CD4-positive, CD25-positive, alpha-beta regulatory T cell (primary cell): ENCODE measurements at regions not wholly inside any gene's neighbourhood (a gene's known extent, or its start where the extent isn't known, plus 50 kb on each side); places are given as distances from the start of the nearest gene placed in this dataset.
A peak's percentile ranks its signal among the peaks of the same experiment; 100 is the strongest.
"Not testable (repeated sequence)": the region's sequence is repeated elsewhere in the genome, so short reads cannot be mapped to it uniquely, and the experiment has no call there.

Source experiments
- ATAC-seq, 2 donors: fragments of 150-1000 bp; cut with Tn5 transposase; one replicate each; pipeline ENCODE4 v1.10.0; 2021; ENCODE audit warnings: low read depth in 2 of 2, moderate number of reproducible peaks in 2 of 2, moderate library complexity in 1 of 2
- DNase-seq, 3 donors: peaks; one replicate each; pipeline versions ENCODE4 v3.0.0 to v3.0.0-alpha.2; 2012 to 2022; ENCODE audit warnings: mixed read lengths in 1 of 3
- H3K27ac ChIP-seq: one replicate; pipeline ENCODE4 v1.7.0; 2013; ENCODE audit warnings: mild to moderate bottlenecking, low read length; ENCODE audit not compliant: insufficient read depth, poor library complexity, severe bottlenecking
- H3K27me3 ChIP-seq: one replicate; pipeline ENCODE4 v1.7.0; 2013; ENCODE audit warnings: low read length; ENCODE audit not compliant: control insufficient read depth, insufficient read depth
- H3K36me3 ChIP-seq: one replicate; pipeline ENCODE4 v1.7.0; 2013; ENCODE audit warnings: mild to moderate bottlenecking, low read length, moderate library complexity; ENCODE audit not compliant: control insufficient read depth, insufficient read depth
- H3K4me1 ChIP-seq: 2 replicates; pipeline ENCODE4 v1.7.0; 2013; ENCODE audit warnings: mild to moderate bottlenecking, low read length; ENCODE audit not compliant: insufficient read depth, control insufficient read depth, poor library complexity, severe bottlenecking
- H3K4me3 ChIP-seq: one replicate; pipeline ENCODE4 v1.7.0; 2013; ENCODE audit warnings: low read depth, mild to moderate bottlenecking, low read length, moderate library complexity
- H3K9me3 ChIP-seq, 2 experiments: 1 replicate in 1 of 2; 2 replicates in 1 of 2; pipeline ENCODE4 v1.7.0; 2013; ENCODE audit warnings: low read length in 2 of 2, mild to moderate bottlenecking in 1 of 2, moderate library complexity in 1 of 2; ENCODE audit not compliant: control insufficient read depth in 2 of 2
- H3K27ac Mint-ChIP-seq, 3 donors: one replicate each; pipeline ENCODE4 v1.8.0; 2020 to 2022; ENCODE audit warnings: mild to moderate bottlenecking in 3 of 3, mixed read lengths in 3 of 3, moderate library complexity in 2 of 3
- H3K27me3 Mint-ChIP-seq: one replicate; pipeline ENCODE4 v1.8.0; 2022; ENCODE audit warnings: mild to moderate bottlenecking, mixed read lengths
- H3K36me3 Mint-ChIP-seq: one replicate; pipeline ENCODE4 v1.8.0; 2020; ENCODE audit warnings: mixed read lengths
- H3K4me1 Mint-ChIP-seq, 4 donors: one replicate each; pipeline ENCODE4 v1.8.0; 2020 to 2022; ENCODE audit warnings: mixed read lengths in 4 of 4, mild to moderate bottlenecking in 1 of 4
- H3K4me3 Mint-ChIP-seq, 4 donors: one replicate each; pipeline ENCODE4 v1.8.0; 2020 to 2022; ENCODE audit warnings: mild to moderate bottlenecking in 4 of 4, mixed read lengths in 4 of 4, moderate library complexity in 3 of 4
- H3K9me3 Mint-ChIP-seq, 7 donors: one replicate each; pipeline ENCODE4 v1.8.0; 2020 to 2022; ENCODE audit warnings: mixed read lengths in 7 of 7, mild to moderate bottlenecking in 3 of 7, moderate library complexity in 2 of 7

- no peaks in the 10 kb centered on the region for H3K36me3 ChIP-seq
- no peak overlapping the region for H3K4me3 Mint-ChIP-seq
- H3K9me3 ChIP-seq: no peaks in the 10 kb centered on the region
- peaks cover 4% of the 10 kb centered on the region for H3K27me3 Mint-ChIP-seq
- peaks cover 5% of the 10 kb centered on the region for H3K27me3 ChIP-seq
- no peak overlapping the region for H3K27ac Mint-ChIP-seq
- ATAC-seq (no peak), DNase-seq (no peak)
- no peaks in the 10 kb centered on the region for H3K4me1 ChIP-seq
- H3K27ac ChIP-seq: no peak overlapping the region
- no peaks in the 10 kb centered on the region for H3K4me1 Mint-ChIP-seq
- no peak overlapping the region for H3K4me3 ChIP-seq
- H3K9me3 Mint-ChIP-seq: peaks cover 0 to 4% (median 0%) of the 10 kb centered on the region in 7 donors
- H3K36me3 Mint-ChIP-seq: no peaks in the 10 kb centered on the region
Observed at GRCh38 chr3:150132101-150132749, 161.5 kb upstream of the PFN2 start.

GRCh38 chr3:150131663-150132062 is 161.0 kb upstream of the PFN2 start:
- H3K4me1 Mint-ChIP-seq: no peaks in the 10 kb centered on the region
- H3K36me3 Mint-ChIP-seq: no peaks in the 10 kb centered on the region
- DNase-seq: no peak
- H3K4me3 ChIP-seq: no peak overlapping the region
- H3K27ac Mint-ChIP-seq: no peak overlapping the region
- H3K36me3 ChIP-seq: no peaks in the 10 kb centered on the region
- H3K9me3 ChIP-seq: no peaks in the 10 kb centered on the region
- H3K27me3 ChIP-seq: peaks cover 3% of the 10 kb centered on the region
- peaks cover 0 to 7% (median 0%) of the 10 kb centered on the region in 7 donors for H3K9me3 Mint-ChIP-seq
- H3K4me1 ChIP-seq: no peaks in the 10 kb centered on the region
- no peak overlapping the region for H3K27ac ChIP-seq
- ATAC-seq: no peak
- H3K27me3 Mint-ChIP-seq: peaks cover 4% of the 10 kb centered on the region
- H3K4me3 Mint-ChIP-seq: no peak overlapping the region

- Mint-ChIP-seq H3K9me3 (peaks cover 0 to 7% (median 0%) of the 10 kb centered on the region in 7 donors), H3K4me1 (no peaks in the 10 kb centered on the region), H3K36me3 (no peaks in the 10 kb centered on the region), H3K4me3 (no peak overlapping the region), H3K27me3 (peaks cover 4% of the 10 kb centered on the region), H3K27ac (no peak overlapping the region)
- ATAC-seq: no peak
- Histone ChIP-seq H3K4me1 (no peaks in the 10 kb centered on the region), H3K36me3 (no peaks in the 10 kb centered on the region), H3K4me3 (no peak overlapping the region), H3K27ac (no peak overlapping the region), H3K9me3 (no peaks in the 10 kb centered on the region), H3K27me3 (peaks cover 5% of the 10 kb centered on the region)
- no peak for DNase-seq
Observed at GRCh38 chr3:150130404-150131100, 159.9 kb upstream of the PFN2 start.

GRCh38 chr3:150129166-150129565 is 158.5 kb upstream of the PFN2 start:
- Histone ChIP-seq H3K9me3 (no peaks in the 10 kb centered on the region), H3K27ac (no peak overlapping the region), H3K27me3 (peaks cover 6% of the 10 kb centered on the region), H3K36me3 (no peaks in the 10 kb centered on the region), H3K4me3 (no peak overlapping the region), H3K4me1 (no peaks in the 10 kb centered on the region)
- peaks cover 0 to 7% (median 0%) of the 10 kb centered on the region in 7 donors for H3K9me3 Mint-ChIP-seq
- DNase-seq: no peak
- no peak for ATAC-seq
- no peaks in the 10 kb centered on the region for H3K4me1 Mint-ChIP-seq
- H3K27ac Mint-ChIP-seq: no peak overlapping the region
- H3K36me3 Mint-ChIP-seq: no peaks in the 10 kb centered on the region
- H3K27me3 Mint-ChIP-seq: peaks cover 7% of the 10 kb centered on the region
- H3K4me3 Mint-ChIP-seq: no peak overlapping the region

GRCh38 chr3:150128126-150128525 is 157.4 kb upstream of the PFN2 start:
- no peak for ATAC-seq
- peaks cover 6% of the 10 kb centered on the region for H3K27me3 ChIP-seq
- H3K36me3 Mint-ChIP-seq: no peaks in the 10 kb centered on the region

GRCh38 chr3:150127011-150127490 is 156.4 kb upstream of the PFN2 start:
- H3K27ac ChIP-seq: no peak overlapping the region
- H3K36me3 ChIP-seq: no peaks in the 10 kb centered on the region
- H3K9me3 ChIP-seq: no peaks in the 10 kb centered on the region
- peaks cover 0 to 7% (median 0%) of the 10 kb centered on the region in 7 donors for H3K9me3 Mint-ChIP-seq
- no peaks in the 10 kb centered on the region for H3K36me3 Mint-ChIP-seq
- H3K4me3 Mint-ChIP-seq: no peak overlapping the region
- no peak for DNase-seq
- peaks cover 6% of the 10 kb centered on the region for H3K27me3 ChIP-seq
- peaks cover 4% of the 10 kb centered on the region for H3K27me3 Mint-ChIP-seq
- H3K4me1 Mint-ChIP-seq: no peaks in the 10 kb centered on the region
- no peak overlapping the region for H3K4me3 ChIP-seq
- no peak for ATAC-seq
- H3K4me1 ChIP-seq: no peaks in the 10 kb centered on the region
- peak overlapping the region in 1 of 3 donors; percentile 48 for H3K27ac Mint-ChIP-seq

More at GRCh38 chr3:150128126-150128525, 157.4 kb upstream of the PFN2 start:
- no peak overlapping the region for H3K27ac ChIP-seq
- Mint-ChIP-seq H3K9me3 (peaks cover 0 to 7% (median 0%) of the 10 kb centered on the region in 7 donors), H3K4me1 (no peaks in the 10 kb centered on the region), H3K27ac (no peak overlapping the region), H3K4me3 (no peak overlapping the region), H3K27me3 (peaks cover 7% of the 10 kb centered on the region)
- H3K36me3 ChIP-seq: no peaks in the 10 kb centered on the region
- no peak overlapping the region for H3K4me3 ChIP-seq
- no peaks in the 10 kb centered on the region for H3K9me3 ChIP-seq
- DNase-seq: no peak
- H3K4me1 ChIP-seq: no peaks in the 10 kb centered on the region

GRCh38 chr3:150124142-150124541 is 153.4 kb upstream of the PFN2 start:
- no peaks in the 10 kb centered on the region for H3K36me3 Mint-ChIP-seq
- H3K27me3 ChIP-seq: peaks cover 5% of the 10 kb centered on the region

GRCh38 chr3:150123249-150123648 is 152.6 kb upstream of the PFN2 start:
- not testable (repeated sequence) for H3K4me3 Mint-ChIP-seq, H3K9me3 ChIP-seq, H3K27ac Mint-ChIP-seq, H3K4me1 Mint-ChIP-seq, H3K4me1 ChIP-seq, H3K27me3 Mint-ChIP-seq, DNase-seq, H3K36me3 ChIP-seq, H3K27me3 ChIP-seq, H3K27ac ChIP-seq, ATAC-seq, H3K36me3 Mint-ChIP-seq, H3K9me3 Mint-ChIP-seq, H3K4me3 ChIP-seq

More at GRCh38 chr3:150124142-150124541, 153.4 kb upstream of the PFN2 start:
- no peak for DNase-seq
- no peaks in the 10 kb centered on the region for H3K36me3 ChIP-seq
- H3K27ac ChIP-seq: no peak overlapping the region
- Mint-ChIP-seq H3K4me3 (no peak overlapping the region), H3K9me3 (peaks cover 0 to 5% (median 0%) of the 10 kb centered on the region in 7 donors), H3K27ac (no peak overlapping the region), H3K27me3 (peaks cover 7% of the 10 kb centered on the region), H3K4me1 (no peaks in the 10 kb centered on the region)
- no peaks in the 10 kb centered on the region for H3K4me1 ChIP-seq
- H3K4me3 ChIP-seq: no peak overlapping the region
- H3K9me3 ChIP-seq: no peaks in the 10 kb centered on the region
- no peak for ATAC-seq
